Putamen (tissue), 1 donor: ENCODE measurements at regions not wholly inside any gene's neighbourhood (a gene's known extent, or its start where the extent isn't known, plus 50 kb on each side); places are given as distances from the start of the nearest gene placed in this dataset.
"Not testable (repeated sequence)": the region's sequence is repeated elsewhere in the genome, so short reads cannot be mapped to it uniquely, and the experiment has no call there.

ENCODE experiments used
- DNase-seq: peaks from one replicate; pipeline ENCODE4 v3.0.0-alpha.2; 2016; ENCODE audit warnings: low spot score

- DNase-seq = no peak
Measured at GRCh38 chr12:18849080-18849479, 111.2 kb downstream of the CAPZA3 start.

- DNase-seq = no peak
Measured at GRCh38 chr12:18849761-18850160, 111.8 kb downstream of the CAPZA3 start.

- DNase-seq = no peak
Measured at GRCh38 chr12:18850752-18851151, 112.8 kb downstream of the CAPZA3 start.

- DNase-seq = no peak
Measured at GRCh38 chr12:18851271-18851670, 113.4 kb downstream of the CAPZA3 start.

- no peak for DNase-seq
Measured at GRCh38 chr12:18853570-18854366, 115.8 kb downstream of the CAPZA3 start.

- DNase-seq = no peak
Measured at GRCh38 chr12:18857656-18858055, 119.7 kb downstream of the CAPZA3 start.

- no peak for DNase-seq
Measured at GRCh38 chr12:18859400-18859799, 121.5 kb downstream of the CAPZA3 start.

- no peak for DNase-seq
Measured at GRCh38 chr12:18861287-18861858, 123.5 kb downstream of the CAPZA3 start.

- no peak for DNase-seq
Measured at GRCh38 chr12:18863769-18864500, 126.0 kb downstream of the CAPZA3 start.

GRCh38 chr12:18864900-18865561 is 127.1 kb downstream of the CAPZA3 start:
- no peak for DNase-seq

- no peak for DNase-seq
Measured at GRCh38 chr12:18868717-18869116, 130.8 kb downstream of the CAPZA3 start.

GRCh38 chr12:18872770-18873169 is 134.9 kb downstream of the CAPZA3 start:
- DNase-seq = no peak

GRCh38 chr12:18878676-18879180 is 140.8 kb downstream of the CAPZA3 start:
- no peak for DNase-seq

GRCh38 chr12:18882690-18883089 is 144.8 kb downstream of the CAPZA3 start:
- DNase-seq = no peak

GRCh38 chr12:18886962-18887361 is 149.0 kb downstream of the CAPZA3 start:
- DNase-seq = no peak

GRCh38 chr12:18887368-18887767 is 149.4 kb downstream of the CAPZA3 start:
- no peak for DNase-seq

- no peak for DNase-seq
Measured at GRCh38 chr12:18888047-18888446, 150.1 kb downstream of the CAPZA3 start.

- not testable (repeated sequence) for DNase-seq
Measured at GRCh38 chr12:18890621-18891020, 152.7 kb downstream of the CAPZA3 start.

GRCh38 chr12:18895540-18895939 is 157.6 kb downstream of the CAPZA3 start:
- DNase-seq = no peak

GRCh38 chr12:18895946-18896345 is 158.0 kb downstream of the CAPZA3 start:
- DNase-seq = no peak

GRCh38 chr12:18897823-18898222 is 159.9 kb downstream of the CAPZA3 start:
- no peak for DNase-seq

- no peak for DNase-seq
Measured at GRCh38 chr12:18898470-18898869, 160.6 kb downstream of the CAPZA3 start.
